H1 (cell line): ENCODE measurements at regions not wholly inside any gene's neighbourhood (a gene's known extent, or its start where the extent isn't known, plus 50 kb on each side); places are given as distances from the start of the nearest gene placed in this dataset.

Experiments
- CBX8 ChIP-seq: fragments of 300-800, 300-1000 bp; sonication (generic); IDR thresholded peaks from 2 replicates; pipeline ENCODE4 v1.7.1; 2016; ENCODE audit warnings: low read depth, low read length, borderline replicate concordance
- CTBP2 ChIP-seq: IDR thresholded peaks from 2 replicates; pipeline ENCODE4 v1.7.0; 2011; ENCODE audit warnings: borderline replicate concordance, mild to moderate bottlenecking, moderate library complexity, mixed read lengths, low read length; ENCODE audit not compliant: insufficient read depth, insufficient read length
- HDAC2 ChIP-seq, 2 experiments: fragments of 300-600 bp in 1 of 2; sonication (generic) in 1 of 2; IDR thresholded peaks; 2 replicates each; pipeline ENCODE4 v1.6.1; 2011 to 2012; ENCODE audit warnings: low read depth in 2 of 2, low read length in 2 of 2, mild to moderate bottlenecking in 2 of 2, moderate library complexity in 2 of 2, borderline replicate concordance in 1 of 2, inconsistent platforms in 1 of 2
- NANOG ChIP-seq: IDR thresholded peaks from 2 replicates; pipeline ENCODE4 v1.6.1; 2011; ENCODE audit warnings: low read length, low read depth, mild to moderate bottlenecking, inconsistent platforms; ENCODE audit not compliant: insufficient read depth, poor library complexity, severe bottlenecking
- PHF8 ChIP-seq: fragments of 200-600 bp; sonication (generic); conservative IDR thresholded peaks from 2 replicates; pipeline ENCODE4 v1.7.1; 2012; ENCODE audit warnings: low read depth, mild to moderate bottlenecking, inconsistent platforms, low read length, moderate library complexity
- YY1 ChIP-seq: IDR thresholded peaks from 2 replicates; pipeline ENCODE4 v1.6.1; 2011; ENCODE audit warnings: low read depth, mild to moderate bottlenecking, low read length
- TF ChIP-seq, protein P1 (sequence below): fragments of 300-600 bp; sonication (generic); IDR thresholded peaks from 2 replicates; pipeline ENCODE4 v1.7.1; 2012; ENCODE audit warnings: low read length, moderate library complexity, mild to moderate bottlenecking, inconsistent platforms; ENCODE audit not compliant: insufficient replicate concordance

DNA sequence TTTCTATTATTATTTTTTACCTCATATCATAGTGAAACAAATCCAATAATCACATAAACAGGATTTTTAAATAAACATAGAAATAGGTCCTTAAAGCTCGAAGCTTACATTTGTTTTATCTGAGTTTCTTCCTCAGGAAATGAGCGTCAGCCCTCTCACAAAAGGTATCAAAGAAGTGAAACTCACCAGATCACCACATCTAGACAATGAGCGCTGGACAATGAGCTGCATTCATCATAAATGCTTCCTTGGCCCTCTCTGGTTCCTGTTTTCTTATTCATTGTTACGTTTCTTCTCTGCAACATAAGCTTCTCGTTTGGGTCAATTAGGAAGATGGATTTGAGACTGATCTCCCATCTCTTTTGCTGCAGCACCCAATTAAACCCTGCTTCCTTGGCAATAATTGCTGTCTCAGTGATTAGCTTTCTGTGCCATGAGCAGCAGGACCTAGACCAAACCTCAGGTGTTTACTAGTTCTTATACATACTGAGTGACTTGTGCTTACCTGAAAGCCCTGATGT is 649.9 kb upstream of the LUZP2 start (continued):
- TF ChIP-seq, protein P1, sequence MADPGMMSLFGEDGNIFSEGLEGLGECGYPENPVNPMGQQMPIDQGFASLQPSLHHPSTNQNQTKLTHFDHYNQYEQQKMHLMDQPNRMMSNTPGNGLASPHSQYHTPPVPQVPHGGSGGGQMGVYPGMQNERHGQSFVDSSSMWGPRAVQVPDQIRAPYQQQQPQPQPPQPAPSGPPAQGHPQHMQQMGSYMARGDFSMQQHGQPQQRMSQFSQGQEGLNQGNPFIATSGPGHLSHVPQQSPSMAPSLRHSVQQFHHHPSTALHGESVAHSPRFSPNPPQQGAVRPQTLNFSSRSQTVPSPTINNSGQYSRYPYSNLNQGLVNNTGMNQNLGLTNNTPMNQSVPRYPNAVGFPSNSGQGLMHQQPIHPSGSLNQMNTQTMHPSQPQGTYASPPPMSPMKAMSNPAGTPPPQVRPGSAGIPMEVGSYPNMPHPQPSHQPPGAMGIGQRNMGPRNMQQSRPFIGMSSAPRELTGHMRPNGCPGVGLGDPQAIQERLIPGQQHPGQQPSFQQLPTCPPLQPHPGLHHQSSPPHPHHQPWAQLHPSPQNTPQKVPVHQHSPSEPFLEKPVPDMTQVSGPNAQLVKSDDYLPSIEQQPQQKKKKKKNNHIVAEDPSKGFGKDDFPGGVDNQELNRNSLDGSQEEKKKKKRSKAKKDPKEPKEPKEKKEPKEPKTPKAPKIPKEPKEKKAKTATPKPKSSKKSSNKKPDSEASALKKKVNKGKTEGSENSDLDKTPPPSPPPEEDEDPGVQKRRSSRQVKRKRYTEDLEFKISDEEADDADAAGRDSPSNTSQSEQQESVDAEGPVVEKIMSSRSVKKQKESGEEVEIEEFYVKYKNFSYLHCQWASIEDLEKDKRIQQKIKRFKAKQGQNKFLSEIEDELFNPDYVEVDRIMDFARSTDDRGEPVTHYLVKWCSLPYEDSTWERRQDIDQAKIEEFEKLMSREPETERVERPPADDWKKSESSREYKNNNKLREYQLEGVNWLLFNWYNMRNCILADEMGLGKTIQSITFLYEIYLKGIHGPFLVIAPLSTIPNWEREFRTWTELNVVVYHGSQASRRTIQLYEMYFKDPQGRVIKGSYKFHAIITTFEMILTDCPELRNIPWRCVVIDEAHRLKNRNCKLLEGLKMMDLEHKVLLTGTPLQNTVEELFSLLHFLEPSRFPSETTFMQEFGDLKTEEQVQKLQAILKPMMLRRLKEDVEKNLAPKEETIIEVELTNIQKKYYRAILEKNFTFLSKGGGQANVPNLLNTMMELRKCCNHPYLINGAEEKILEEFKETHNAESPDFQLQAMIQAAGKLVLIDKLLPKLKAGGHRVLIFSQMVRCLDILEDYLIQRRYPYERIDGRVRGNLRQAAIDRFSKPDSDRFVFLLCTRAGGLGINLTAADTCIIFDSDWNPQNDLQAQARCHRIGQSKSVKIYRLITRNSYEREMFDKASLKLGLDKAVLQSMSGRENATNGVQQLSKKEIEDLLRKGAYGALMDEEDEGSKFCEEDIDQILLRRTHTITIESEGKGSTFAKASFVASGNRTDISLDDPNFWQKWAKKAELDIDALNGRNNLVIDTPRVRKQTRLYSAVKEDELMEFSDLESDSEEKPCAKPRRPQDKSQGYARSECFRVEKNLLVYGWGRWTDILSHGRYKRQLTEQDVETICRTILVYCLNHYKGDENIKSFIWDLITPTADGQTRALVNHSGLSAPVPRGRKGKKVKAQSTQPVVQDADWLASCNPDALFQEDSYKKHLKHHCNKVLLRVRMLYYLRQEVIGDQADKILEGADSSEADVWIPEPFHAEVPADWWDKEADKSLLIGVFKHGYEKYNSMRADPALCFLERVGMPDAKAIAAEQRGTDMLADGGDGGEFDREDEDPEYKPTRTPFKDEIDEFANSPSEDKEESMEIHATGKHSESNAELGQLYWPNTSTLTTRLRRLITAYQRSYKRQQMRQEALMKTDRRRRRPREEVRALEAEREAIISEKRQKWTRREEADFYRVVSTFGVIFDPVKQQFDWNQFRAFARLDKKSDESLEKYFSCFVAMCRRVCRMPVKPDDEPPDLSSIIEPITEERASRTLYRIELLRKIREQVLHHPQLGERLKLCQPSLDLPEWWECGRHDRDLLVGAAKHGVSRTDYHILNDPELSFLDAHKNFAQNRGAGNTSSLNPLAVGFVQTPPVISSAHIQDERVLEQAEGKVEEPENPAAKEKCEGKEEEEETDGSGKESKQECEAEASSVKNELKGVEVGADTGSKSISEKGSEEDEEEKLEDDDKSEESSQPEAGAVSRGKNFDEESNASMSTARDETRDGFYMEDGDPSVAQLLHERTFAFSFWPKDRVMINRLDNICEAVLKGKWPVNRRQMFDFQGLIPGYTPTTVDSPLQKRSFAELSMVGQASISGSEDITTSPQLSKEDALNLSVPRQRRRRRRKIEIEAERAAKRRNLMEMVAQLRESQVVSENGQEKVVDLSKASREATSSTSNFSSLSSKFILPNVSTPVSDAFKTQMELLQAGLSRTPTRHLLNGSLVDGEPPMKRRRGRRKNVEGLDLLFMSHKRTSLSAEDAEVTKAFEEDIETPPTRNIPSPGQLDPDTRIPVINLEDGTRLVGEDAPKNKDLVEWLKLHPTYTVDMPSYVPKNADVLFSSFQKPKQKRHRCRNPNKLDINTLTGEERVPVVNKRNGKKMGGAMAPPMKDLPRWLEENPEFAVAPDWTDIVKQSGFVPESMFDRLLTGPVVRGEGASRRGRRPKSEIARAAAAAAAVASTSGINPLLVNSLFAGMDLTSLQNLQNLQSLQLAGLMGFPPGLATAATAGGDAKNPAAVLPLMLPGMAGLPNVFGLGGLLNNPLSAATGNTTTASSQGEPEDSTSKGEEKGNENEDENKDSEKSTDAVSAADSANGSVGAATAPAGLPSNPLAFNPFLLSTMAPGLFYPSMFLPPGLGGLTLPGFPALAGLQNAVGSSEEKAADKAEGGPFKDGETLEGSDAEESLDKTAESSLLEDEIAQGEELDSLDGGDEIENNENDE = no peak
- TF ChIP-seq PHF8 (no peak), HDAC2 (IDR thresholded peaks at IDR 0.05; ENCODE audit: borderline replicate concordance in 1 of 2, low read depth in 2 of 2, low read length in 2 of 2) (no peak), NANOG (no peak), CTBP2 (no peak), YY1 (no peak), CBX8 (no peak)
